ENCODE measurements at regions not wholly inside any gene's neighbourhood (a gene's known extent, or its start where the extent isn't known, plus 50 kb on each side); places are given as distances from the start of the nearest gene placed in this dataset.
"Not testable (repeated sequence)": the region's sequence is repeated elsewhere in the genome, so short reads cannot be mapped to it uniquely, and the experiment has no call there.

- no peak for DNase-seq
Observed at GRCh38 chrX:35406386-35406785, 391.8 kb upstream of the MAGEB16 start.

GRCh38 chrX:35416782-35417181, 381.4 kb upstream of the MAGEB16 start:
- no peak for DNase-seq

- no peak for DNase-seq
Observed at GRCh38 chrX:35432056-35432455, 366.1 kb upstream of the MAGEB16 start.

DNA sequence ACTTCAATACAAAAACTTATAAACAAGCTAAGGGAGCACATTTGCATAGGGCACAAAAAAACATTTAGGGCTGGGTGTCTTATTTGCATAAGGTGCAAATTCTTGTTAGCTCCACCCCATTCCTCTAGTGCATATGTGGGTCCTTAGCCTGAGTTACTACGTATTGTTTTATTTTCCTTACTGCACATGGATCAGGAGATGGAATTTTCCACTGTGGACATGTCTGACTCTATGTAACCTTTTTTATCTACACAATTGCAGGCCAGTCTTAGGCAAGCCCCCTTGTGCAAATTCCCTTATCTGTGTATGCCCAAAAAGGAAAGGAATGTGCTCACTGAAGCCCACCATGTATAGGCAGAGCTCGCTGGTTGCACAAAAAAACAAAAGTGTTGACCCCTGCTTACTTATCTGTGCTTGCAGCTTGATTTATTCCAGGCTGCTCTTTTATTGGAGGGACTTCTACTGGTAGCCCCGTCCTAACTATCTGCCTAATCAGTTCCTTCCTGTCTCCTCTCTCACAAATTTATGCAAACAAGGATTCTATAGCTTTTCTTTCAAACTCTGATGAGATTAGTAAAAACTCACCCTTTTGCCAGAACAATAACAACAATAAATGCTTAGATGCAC, 359.0 kb upstream of the MAGEB16 start:
- DNase-seq, result no peak

DNA sequence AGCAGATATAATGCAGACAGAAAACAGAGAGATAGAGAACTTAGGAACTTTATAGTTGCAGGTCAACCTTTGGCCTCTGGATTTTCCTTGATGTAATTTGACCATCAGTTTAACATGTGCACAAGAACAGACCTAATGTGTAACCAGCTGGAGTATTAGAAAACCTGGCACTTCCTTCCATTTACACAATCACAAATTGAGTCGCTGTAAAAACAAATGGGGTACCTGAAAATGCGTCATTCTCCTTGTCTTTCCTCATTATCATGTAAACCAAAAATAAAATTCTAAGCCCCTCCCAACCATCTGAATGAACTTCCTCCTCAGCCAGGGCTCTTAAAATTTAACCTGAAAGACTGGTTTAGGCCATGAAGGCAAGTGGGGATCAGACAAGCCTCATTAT, 358.4 kb upstream of the MAGEB16 start:
- DNase-seq, result no peak

- no peak for DNase-seq
Observed at GRCh38 chrX:35442421-35442820, 355.7 kb upstream of the MAGEB16 start.

DNA sequence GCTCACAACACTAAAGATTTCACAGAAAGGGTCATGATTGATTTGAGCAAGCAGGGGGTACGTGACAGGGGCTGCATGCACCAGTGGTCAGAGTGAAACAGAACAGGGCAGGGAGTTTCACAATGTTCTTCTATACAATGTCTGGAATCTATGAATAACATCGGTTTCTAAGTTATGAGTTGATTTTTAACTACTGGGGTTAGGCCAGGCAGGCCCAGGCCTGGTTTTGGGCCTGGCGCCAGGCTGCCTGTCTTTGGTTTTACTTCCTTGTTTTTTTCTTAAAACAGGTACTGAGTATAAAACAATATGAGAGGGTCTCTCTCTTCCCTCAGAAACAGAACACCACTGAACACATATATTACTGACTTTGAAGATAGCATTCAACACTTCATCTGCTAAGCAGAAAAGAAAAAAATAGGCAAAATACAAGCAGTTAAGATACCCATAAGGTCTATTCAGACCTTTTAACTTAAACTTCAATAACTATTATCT, 355.0 kb upstream of the MAGEB16 start:
- DNase-seq, result not testable (repeated sequence)

DNA sequence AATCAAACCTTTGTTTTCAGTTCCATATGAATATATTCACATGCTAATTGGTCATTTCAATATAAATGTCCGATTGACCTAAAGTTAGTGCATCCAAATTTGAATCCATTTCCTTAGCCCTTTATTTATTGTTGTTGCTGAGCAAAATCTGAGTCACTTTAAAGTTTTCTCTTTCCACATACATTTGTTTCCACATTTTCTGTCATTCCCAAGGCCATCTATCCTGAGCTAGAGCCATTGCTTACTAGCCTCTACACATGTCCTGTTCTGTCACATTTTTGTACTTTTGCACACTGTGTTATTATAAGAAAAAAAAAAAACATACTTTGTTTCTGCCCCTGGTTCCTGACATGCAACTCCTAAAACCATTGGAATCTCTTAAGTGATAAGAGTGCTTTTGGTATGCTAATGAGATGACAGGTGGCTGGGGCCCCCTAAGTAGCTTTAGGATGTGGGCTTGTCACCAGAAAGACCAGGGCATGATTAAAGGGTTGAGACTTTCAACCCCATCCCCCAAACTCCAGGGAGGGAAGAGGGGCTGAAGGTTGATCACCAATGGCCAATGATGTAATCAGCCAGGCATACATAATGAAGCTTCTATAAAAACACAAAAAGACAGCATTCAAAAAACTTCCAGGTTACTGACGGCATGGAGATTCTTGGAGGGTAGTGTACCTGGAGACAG, 353.3 kb upstream of the MAGEB16 start:
- DNase-seq, result no peak

DNA sequence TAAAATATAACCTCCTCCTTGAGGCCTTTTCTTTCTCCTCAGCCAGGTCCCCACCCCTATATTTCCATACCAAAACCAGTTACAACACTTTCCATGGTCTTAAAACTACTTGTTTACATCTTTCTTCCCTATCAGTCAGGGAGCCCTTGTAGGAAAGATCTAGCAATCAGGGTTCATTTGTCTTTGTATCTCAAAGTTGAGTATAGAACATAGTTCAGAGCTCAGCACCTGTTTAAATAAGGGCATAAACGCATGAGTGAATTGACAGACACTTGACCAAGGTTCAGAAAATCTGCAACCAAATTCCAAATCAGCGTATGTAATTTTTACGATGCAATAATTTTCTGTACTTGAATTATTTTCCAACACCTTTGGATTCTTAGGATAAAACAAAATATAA, 352.2 kb upstream of the MAGEB16 start:
- DNase-seq, result no peak

GRCh38 chrX:35456891-35457290, 341.3 kb upstream of the MAGEB16 start:
- DNase-seq, result no peak

GRCh38 chrX:35458142-35458541, 340.0 kb upstream of the MAGEB16 start:
- DNase-seq, result no peak

DNA sequence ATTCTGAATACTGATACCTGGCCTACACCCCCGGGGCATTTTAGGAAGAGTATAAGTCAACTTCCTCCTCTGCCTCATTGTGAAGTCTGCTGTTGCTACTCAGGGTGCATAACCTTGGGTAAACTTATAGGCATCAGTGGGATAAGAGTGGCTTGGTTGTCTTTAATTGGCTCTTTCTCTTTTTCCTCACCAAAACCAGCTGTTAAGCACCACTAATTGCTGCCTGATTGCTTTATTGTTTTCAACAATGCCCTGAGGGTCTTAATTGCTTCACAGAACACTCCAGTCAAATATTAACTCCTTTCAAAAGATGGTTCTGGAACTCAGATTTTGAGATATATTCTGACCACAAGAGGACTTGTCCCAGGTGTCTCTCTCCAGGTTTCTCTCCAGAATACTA, 337.0 kb upstream of the MAGEB16 start:
- no peak for DNase-seq

DNA sequence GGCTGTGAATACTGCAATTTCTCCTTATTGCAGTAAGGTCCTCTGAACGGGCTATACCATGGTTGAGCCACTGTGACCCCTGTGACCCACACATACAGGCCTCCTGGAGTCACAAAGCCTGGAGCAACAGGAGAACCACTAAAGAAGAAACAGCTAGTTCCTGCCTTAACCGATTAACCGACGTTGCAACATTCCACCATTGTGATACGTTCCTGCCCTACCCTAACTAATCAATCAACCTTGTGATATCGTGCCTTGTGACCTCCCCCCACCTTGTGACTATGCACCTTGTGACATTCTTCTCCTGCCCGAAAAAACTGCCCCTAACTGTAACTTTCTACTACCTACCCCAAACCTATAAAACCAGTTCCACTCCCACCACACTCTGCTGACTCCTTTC, 301.5 kb upstream of the MAGEB16 start:
- DNase-seq, result not testable (repeated sequence)

DNA sequence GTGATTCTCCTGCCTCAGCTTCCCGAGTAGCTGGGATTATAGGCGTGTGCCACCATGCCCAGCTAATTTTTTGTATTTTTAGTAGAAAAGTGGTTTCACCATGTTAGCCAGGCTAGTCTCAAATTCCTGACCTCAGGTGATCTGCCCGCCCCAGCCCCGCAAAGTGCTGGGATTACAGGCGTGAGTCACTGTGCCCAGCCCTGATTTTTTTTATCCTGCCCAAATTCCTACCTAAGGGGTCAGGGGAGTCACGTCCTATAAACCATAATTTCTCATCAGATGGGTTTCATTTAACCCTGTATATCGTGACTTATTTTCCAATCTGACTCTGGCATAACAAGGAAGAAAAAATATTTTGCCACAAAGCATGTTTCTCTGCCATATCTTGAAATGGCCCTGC, 300.7 kb upstream of the MAGEB16 start:
- not testable (repeated sequence) for DNase-seq

GRCh38 chrX:35499071-35499862, 298.9 kb upstream of the MAGEB16 start:
- DNase-seq, result no peak

- no peak for DNase-seq
Observed at GRCh38 chrX:35507701-35508100, 290.4 kb upstream of the MAGEB16 start.

- not testable (repeated sequence) for DNase-seq
Observed at GRCh38 chrX:35548003-35548402, 250.1 kb upstream of the MAGEB16 start.

DNA sequence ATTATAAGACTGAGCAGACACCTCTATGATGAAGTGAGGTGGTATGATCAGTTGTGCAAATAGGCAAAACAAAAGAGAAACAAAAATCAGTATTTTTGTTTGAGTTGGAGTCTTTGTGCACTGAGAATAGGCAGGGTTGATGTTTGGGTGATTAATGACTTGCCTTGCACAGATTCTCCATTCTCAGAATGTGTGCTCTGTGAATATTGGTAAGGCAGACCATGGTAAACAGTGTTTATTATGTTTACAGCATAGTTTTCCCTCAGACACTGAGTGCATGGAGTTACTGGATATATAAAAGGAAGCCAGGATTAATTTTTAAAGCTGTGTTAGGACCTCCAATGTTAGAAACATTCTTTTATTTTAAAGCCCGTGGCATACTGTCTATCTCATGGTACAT, 240.2 kb upstream of the MAGEB16 start:
- no peak for DNase-seq

- no peak for DNase-seq
Observed at GRCh38 chrX:35561985-35562384, 236.2 kb upstream of the MAGEB16 start.

- no peak for DNase-seq
Observed at GRCh38 chrX:35562395-35562794, 235.7 kb upstream of the MAGEB16 start.

DNA sequence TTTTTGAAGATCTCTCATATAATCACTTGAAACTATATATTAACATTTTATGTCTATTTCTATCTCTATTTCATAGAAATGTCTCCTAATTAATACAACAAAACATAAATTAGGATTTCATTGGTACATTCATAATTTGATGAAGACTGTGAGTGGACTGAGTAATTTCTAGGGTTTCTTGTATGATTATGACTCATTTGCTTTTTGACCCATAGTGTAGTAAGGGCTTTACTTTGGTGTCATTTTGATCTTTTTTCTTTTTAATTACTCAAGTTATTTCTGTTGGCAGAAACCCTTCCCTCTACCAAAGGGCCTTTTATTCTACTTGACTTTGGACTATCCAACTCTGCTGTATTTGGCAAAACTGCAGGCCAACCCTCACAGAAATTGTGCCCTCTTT, 207.9 kb upstream of the MAGEB16 start:
- no peak for DNase-seq

DNA sequence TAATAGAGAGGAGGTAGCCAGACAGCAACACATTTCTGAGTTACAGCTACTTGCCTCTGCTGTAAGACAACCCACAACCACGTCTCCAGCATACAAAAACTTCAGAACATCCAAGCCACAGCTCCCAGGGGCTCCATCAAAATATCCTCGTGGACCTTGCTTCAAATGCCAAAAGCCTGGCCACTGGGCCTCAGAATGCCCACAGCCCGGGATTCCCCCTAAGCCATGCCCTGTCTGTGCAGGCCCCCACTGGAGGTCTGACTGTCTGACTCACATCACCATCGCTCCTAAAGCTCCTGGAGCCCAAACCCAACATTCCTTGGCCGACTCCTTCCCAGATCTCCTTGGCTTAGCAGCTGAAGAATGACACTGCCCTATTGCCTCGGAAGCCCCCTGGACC, 186.6 kb upstream of the MAGEB16 start:
- not testable (repeated sequence) for DNase-seq

DNA sequence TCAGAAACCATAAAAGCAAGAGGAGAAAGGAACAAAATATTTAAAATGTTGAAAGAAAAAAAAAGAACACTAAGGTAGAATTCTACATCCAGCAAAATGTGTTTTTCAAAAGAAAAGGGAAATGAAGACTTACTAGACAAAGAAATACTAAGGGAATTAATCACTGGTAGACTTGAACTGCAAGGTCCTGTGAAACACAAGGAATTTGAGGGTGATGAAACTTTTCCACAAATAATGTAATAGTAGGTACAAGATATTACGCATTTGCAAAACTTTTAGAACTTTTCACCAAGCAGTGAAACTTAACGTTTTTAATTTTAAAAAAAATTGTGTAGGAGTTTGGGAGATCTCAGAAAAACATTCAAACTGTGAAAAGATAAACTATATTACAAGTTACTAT, 180.3 kb upstream of the MAGEB16 start:
- DNase-seq, result no peak
